WTC11 (cell line): ENCODE measurements at regions not wholly inside any gene's neighbourhood (a gene's known extent, or its start where the extent isn't known, plus 50 kb on each side); places are given as distances from the start of the nearest gene placed in this dataset.

ENCODE experiments used
- ESRRA ChIP-seq: sonication (generic); formaldehyde crosslinking; IDR thresholded peaks from 2 replicates; pipeline ENCODE4 v1.8.1; 2022; ENCODE audit warnings: mild to moderate bottlenecking, missing genetic modification reagents, borderline replicate concordance
- JAZF1 ChIP-seq: fragments of 250-450 bp; sonication (Bioruptor Pico); IDR thresholded peaks from 2 replicates; pipeline ENCODE4 v1.9.0; 2021; ENCODE audit warnings: moderate library complexity, mild to moderate bottlenecking, inconsistent platforms
- NFE2L1 ChIP-seq: sonication (generic); formaldehyde crosslinking; IDR thresholded peaks from 2 replicates; pipeline ENCODE4 v1.8.1; 2023; ENCODE audit warnings: missing genetic modification reagents
- RELA ChIP-seq: sonication (generic); formaldehyde crosslinking; IDR thresholded peaks from 2 replicates; pipeline ENCODE4 v1.8.1; 2022; ENCODE audit warnings: missing genetic modification reagents, mild to moderate bottlenecking, borderline replicate concordance
- TEAD4 ChIP-seq: sonication (generic); formaldehyde crosslinking; IDR thresholded peaks from 2 replicates; pipeline ENCODE4 v1.8.0; 2022; ENCODE audit warnings: mild to moderate bottlenecking, missing genetic modification reagents
- ZNF232 ChIP-seq: sonication (generic); formaldehyde crosslinking; IDR thresholded peaks from 2 replicates; pipeline ENCODE4 v1.8.0; 2022; ENCODE audit warnings: mild to moderate bottlenecking, missing genetic modification reagents
- TF ChIP-seq, protein P1 (sequence below): fragments of 200-600 bp; IDR thresholded peaks from 2 replicates; pipeline ENCODE4 v1.8.0; 2022; ENCODE audit warnings: antibody characterized with exemption

DNA sequence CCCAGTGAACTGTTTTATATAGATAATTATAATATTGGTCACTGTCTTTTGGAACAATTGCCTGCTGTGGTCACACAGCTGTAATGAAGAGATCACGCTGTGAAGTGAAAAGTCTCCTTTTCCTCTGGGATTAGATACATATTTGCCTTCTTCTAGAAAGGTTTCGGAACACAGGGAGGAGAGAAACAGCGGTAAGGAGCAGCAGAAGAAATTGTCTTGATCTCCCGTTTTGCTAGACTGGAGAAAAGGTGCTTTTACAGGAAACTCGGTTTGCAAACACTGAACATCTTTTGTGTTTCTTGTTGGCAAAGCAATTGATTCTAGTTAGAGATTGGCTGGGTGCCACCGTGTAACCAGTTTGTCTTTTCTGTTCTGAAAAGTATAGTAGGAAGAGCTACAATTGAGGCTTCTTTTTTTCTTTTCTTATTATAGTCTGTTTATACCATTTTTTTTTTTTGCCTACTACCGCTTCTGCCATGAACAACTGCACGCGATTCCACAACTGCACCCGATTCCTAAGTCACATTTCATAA is 404.1 kb upstream of the ID4 start:
- no peak for TF ChIP-seq NFE2L1
- no peak for TF ChIP-seq ZNF232 (CRISPR knock-in tag)
- TF ChIP-seq RELA (CRISPR knock-in tag), result no peak
- no peak for TF ChIP-seq JAZF1 (CRISPR knock-in tag)
- TF ChIP-seq, protein P1, sequence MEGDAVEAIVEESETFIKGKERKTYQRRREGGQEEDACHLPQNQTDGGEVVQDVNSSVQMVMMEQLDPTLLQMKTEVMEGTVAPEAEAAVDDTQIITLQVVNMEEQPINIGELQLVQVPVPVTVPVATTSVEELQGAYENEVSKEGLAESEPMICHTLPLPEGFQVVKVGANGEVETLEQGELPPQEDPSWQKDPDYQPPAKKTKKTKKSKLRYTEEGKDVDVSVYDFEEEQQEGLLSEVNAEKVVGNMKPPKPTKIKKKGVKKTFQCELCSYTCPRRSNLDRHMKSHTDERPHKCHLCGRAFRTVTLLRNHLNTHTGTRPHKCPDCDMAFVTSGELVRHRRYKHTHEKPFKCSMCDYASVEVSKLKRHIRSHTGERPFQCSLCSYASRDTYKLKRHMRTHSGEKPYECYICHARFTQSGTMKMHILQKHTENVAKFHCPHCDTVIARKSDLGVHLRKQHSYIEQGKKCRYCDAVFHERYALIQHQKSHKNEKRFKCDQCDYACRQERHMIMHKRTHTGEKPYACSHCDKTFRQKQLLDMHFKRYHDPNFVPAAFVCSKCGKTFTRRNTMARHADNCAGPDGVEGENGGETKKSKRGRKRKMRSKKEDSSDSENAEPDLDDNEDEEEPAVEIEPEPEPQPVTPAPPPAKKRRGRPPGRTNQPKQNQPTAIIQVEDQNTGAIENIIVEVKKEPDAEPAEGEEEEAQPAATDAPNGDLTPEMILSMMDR, result no peak
- TF ChIP-seq TEAD4 (CRISPR knock-in tag), result no peak
- TF ChIP-seq ESRRA (CRISPR knock-in tag), result no peak
